ENCODE measurements at regions not wholly inside any gene's neighbourhood (a gene's known extent, or its start where the extent isn't known, plus 50 kb on each side); places are given as distances from the start of the nearest gene placed in this dataset.

DNA sequence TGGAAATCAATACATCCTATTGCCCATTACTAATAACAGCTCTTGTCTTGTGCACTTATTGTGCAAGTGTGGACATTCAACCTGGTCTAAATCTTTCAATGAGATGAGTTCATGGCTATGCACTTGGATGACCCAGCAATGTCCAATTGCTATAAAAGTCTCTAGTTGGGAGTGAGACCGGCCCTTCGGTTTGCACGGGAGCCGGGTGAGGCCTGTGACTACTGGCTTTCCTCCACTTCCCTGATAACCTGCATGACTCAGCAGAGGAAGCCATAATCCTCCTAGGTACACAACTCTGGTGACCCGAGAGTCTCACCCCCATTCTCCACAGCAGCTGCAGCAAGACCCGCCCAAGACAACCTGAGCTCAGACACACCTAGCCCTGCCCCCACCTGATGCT, 135.9 kb upstream of the PAX6 start:
- no peak for TF ChIP-seq POLR2AphosphoS5 (IDR thresholded peaks at IDR 0.05; ENCODE audit: low read depth, low read length)
- no peak for TF ChIP-seq POLR2A (IDR thresholded peaks at IDR 0.05; ENCODE audit: low read depth, low read length)
- TF ChIP-seq TAF1 (IDR thresholded peaks at IDR 0.05; ENCODE audit: borderline replicate concordance, low read depth, low read length), result no peak

All from GM12892 (cell line).